ENCODE measurements at regions not wholly inside any gene's neighbourhood (a gene's known extent, or its start where the extent isn't known, plus 50 kb on each side); places are given as distances from the start of the nearest gene placed in this dataset.

GRCh38 chr13:38528986-38529385 is 157.9 kb upstream of the FREM2 start:
- Histone ChIP-seq H2AFZ (ENCODE audit: low read length) (no peak overlapping the region), H3K4me1 (ENCODE audit: insufficient read depth, low read length, poor library complexity, severe bottlenecking) (no peaks in the 10 kb centered on the region), H3K79me2 (ENCODE audit: insufficient read depth, low read depth, low read length) (no peaks in the 10 kb centered on the region), H3K4me2 (ENCODE audit: low read length) (no peak overlapping the region), H3K9me3 (ENCODE audit: low read length) (no peaks in the 10 kb centered on the region), H3K9me2 (ENCODE audit: insufficient read depth, low read length) (no peaks in the 10 kb centered on the region), H3K36me3 (ENCODE audit: insufficient read depth, low read length) (no peaks in the 10 kb centered on the region), H3K4me3 (ENCODE audit: low read depth, low read length, poor library complexity, severe bottlenecking) (no peak overlapping the region), H3K27ac (ENCODE audit: low read depth, low read length, poor library complexity, severe bottlenecking) (no peak overlapping the region), H4K20me1 (ENCODE audit: insufficient read depth, low read length) (no peaks in the 10 kb centered on the region)
- POLR2A ChIA-PET, result no interaction called here
- TF ChIP-seq, protein P1, sequence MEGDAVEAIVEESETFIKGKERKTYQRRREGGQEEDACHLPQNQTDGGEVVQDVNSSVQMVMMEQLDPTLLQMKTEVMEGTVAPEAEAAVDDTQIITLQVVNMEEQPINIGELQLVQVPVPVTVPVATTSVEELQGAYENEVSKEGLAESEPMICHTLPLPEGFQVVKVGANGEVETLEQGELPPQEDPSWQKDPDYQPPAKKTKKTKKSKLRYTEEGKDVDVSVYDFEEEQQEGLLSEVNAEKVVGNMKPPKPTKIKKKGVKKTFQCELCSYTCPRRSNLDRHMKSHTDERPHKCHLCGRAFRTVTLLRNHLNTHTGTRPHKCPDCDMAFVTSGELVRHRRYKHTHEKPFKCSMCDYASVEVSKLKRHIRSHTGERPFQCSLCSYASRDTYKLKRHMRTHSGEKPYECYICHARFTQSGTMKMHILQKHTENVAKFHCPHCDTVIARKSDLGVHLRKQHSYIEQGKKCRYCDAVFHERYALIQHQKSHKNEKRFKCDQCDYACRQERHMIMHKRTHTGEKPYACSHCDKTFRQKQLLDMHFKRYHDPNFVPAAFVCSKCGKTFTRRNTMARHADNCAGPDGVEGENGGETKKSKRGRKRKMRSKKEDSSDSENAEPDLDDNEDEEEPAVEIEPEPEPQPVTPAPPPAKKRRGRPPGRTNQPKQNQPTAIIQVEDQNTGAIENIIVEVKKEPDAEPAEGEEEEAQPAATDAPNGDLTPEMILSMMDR (conservative IDR thresholded peaks at IDR 0.05; ENCODE audit: low read length), result no peak
- no peak for TF ChIP-seq EZH2phosphoT487 (IDR thresholded peaks at IDR 0.05; ENCODE audit: borderline replicate concordance, low read depth, low read length)
- DNase-seq (ENCODE audit: low spot score), result no peak
- intact Hi-C loops (cut with micrococcal nuclease; ENCODE audit: unreplicated experiment), result no loop called here
- no TSS peak for BruUV-seq (replicated peaks)
- CTCF ChIA-PET (ENCODE audit: unreplicated experiment), result no interaction called here

GRCh38 chr13:38530492-38530891 is 156.4 kb upstream of the FREM2 start:
- H2AFZ ChIP-seq (ENCODE audit: low read length), result no peak overlapping the region
- no peaks in the 10 kb centered on the region for H3K9me3 ChIP-seq (ENCODE audit: low read length)
- no peak for TF ChIP-seq EZH2phosphoT487 (IDR thresholded peaks at IDR 0.05; ENCODE audit: borderline replicate concordance, low read depth, low read length)
- TF ChIP-seq, protein P1 (conservative IDR thresholded peaks at IDR 0.05; ENCODE audit: low read length), result peak; percentile 51; the same call in 1 of the 2 replicates
- no peaks in the 10 kb centered on the region for H3K9me2 ChIP-seq (ENCODE audit: insufficient read depth, low read length)
- no peaks in the 10 kb centered on the region for H4K20me1 ChIP-seq (ENCODE audit: insufficient read depth, low read length)
- ChIA-PET CTCF (ENCODE audit: unreplicated experiment) (no interaction called here), POLR2A (no interaction called here)
- no peaks in the 10 kb centered on the region for H3K79me2 ChIP-seq (ENCODE audit: insufficient read depth, low read depth, low read length)
- no peaks in the 10 kb centered on the region for H3K36me3 ChIP-seq (ENCODE audit: insufficient read depth, low read length)
- no peaks in the 10 kb centered on the region for H3K4me1 ChIP-seq (ENCODE audit: insufficient read depth, low read length, poor library complexity, severe bottlenecking)
- intact Hi-C loops (cut with micrococcal nuclease; ENCODE audit: unreplicated experiment), result no loop called here
- H3K4me2 ChIP-seq (ENCODE audit: low read length), result no peak overlapping the region
- H3K27ac ChIP-seq (ENCODE audit: low read depth, low read length, poor library complexity, severe bottlenecking), result no peak overlapping the region
- no TSS peak for BruUV-seq (replicated peaks)
- no peak overlapping the region for H3K4me3 ChIP-seq (ENCODE audit: low read depth, low read length, poor library complexity, severe bottlenecking)
- no peak for DNase-seq (ENCODE audit: low spot score)

DNA sequence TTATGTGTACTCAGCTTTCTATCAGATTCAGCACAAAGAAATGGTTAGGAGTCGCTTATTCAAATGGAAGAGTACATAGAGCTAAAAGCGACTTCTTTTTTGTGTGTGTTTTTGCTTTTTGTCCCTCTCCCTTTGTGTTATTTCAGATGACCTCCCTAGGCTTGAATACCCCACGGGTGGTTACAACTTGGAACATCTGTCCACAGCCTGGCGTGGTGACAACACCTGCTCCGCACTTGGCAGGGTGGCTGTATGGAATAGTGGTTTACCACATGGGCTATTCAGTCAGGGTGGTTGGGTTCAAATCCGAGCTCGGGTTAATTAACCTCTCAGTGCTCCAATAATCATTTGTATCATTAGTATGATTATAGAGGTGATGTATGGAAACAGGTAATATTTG is 151.6 kb upstream of the FREM2 start:
- intact Hi-C loops (cut with micrococcal nuclease; ENCODE audit: unreplicated experiment), result no loop called here
- POLR2A ChIA-PET, result interaction anchor here (0.7 kb wide), 1 partner anchor 52 kb away, joined by 3 read pairs; no protein-coding TSS in a partner anchor
- H3K4me3 ChIP-seq (ENCODE audit: low read depth, low read length, poor library complexity, severe bottlenecking), result no peak overlapping the region
- H3K4me1 ChIP-seq (ENCODE audit: insufficient read depth, low read length, poor library complexity, severe bottlenecking), result no peaks in the 10 kb centered on the region
- no peak overlapping the region for H3K4me2 ChIP-seq (ENCODE audit: low read length)
- DNase-seq (ENCODE audit: low spot score), result no peak
- H3K36me3 ChIP-seq (ENCODE audit: insufficient read depth, low read length), result no peaks in the 10 kb centered on the region
- H3K9me3 ChIP-seq (ENCODE audit: low read length), result no peaks in the 10 kb centered on the region
- H3K79me2 ChIP-seq (ENCODE audit: insufficient read depth, low read depth, low read length), result no peaks in the 10 kb centered on the region
- no TSS peak for BruUV-seq (replicated peaks)
- no peak overlapping the region for H3K27ac ChIP-seq (ENCODE audit: low read depth, low read length, poor library complexity, severe bottlenecking)
- CTCF ChIA-PET (ENCODE audit: unreplicated experiment), result no interaction called here
- no peaks in the 10 kb centered on the region for H3K9me2 ChIP-seq (ENCODE audit: insufficient read depth, low read length)
- TF ChIP-seq, protein P1 (conservative IDR thresholded peaks at IDR 0.05; ENCODE audit: low read length), result no peak
- no peak for TF ChIP-seq EZH2phosphoT487 (IDR thresholded peaks at IDR 0.05; ENCODE audit: borderline replicate concordance, low read depth, low read length)
- H4K20me1 ChIP-seq (ENCODE audit: insufficient read depth, low read length), result no peaks in the 10 kb centered on the region
- no peak overlapping the region for H2AFZ ChIP-seq (ENCODE audit: low read length)

Data from OCI-LY7 (cell line).